CD14-positive monocyte (primary cell): ENCODE measurements at regions not wholly inside any gene's neighbourhood (a gene's known extent, or its start where the extent isn't known, plus 50 kb on each side); places are given as distances from the start of the nearest gene placed in this dataset.

Experiments used
- DNase-seq, 3 donors: peaks; one replicate each; pipeline ENCODE4 v3.0.0-alpha.2; 2011 to 2022
- H2AFZ ChIP-seq: 2 replicates; pipeline ENCODE4 v1.6.0; 2012; ENCODE audit warnings: mild to moderate bottlenecking, low read depth, low read length, inconsistent platforms; ENCODE audit not compliant: insufficient read depth, poor library complexity, severe bottlenecking
- H3K27ac ChIP-seq, 2 donors: 1 replicate in 1 of 2; 2 replicates in 1 of 2; pipeline ENCODE4 v1.5.1; 2012 to 2013; ENCODE audit warnings: low read length in 2 of 2, control low read depth in 1 of 2, inconsistent platforms in 1 of 2, low read depth in 1 of 2, mild to moderate bottlenecking in 1 of 2
- H3K27me3 ChIP-seq, 2 donors: one replicate each; pipeline versions ENCODE4 v1.6.0 to v1.6.1; 2011 to 2013; ENCODE audit warnings: low read length in 2 of 2; ENCODE audit not compliant: control insufficient read depth in 2 of 2, insufficient read depth in 2 of 2
- H3K36me3 ChIP-seq, 2 donors: replicated peaks in 1 of 2; 1 replicate in 1 of 2; 2 replicates in 1 of 2; pipeline versions ENCODE4 v1.5.1 to v1.6.1; 2012 to 2013; ENCODE audit warnings: low read length in 2 of 2, control low read depth in 1 of 2, inconsistent platforms in 1 of 2, mild to moderate bottlenecking in 1 of 2; ENCODE audit not compliant: insufficient read depth in 2 of 2, control insufficient read depth in 1 of 2
- H3K4me1 ChIP-seq, 2 donors: 1 replicate in 1 of 2; 2 replicates in 1 of 2; pipeline versions ENCODE4 v1.5.1 to v1.6.1; 2012 to 2013; ENCODE audit warnings: low read length in 2 of 2, control low read depth in 1 of 2, inconsistent platforms in 1 of 2, mild to moderate bottlenecking in 1 of 2, moderate library complexity in 1 of 2; ENCODE audit not compliant: insufficient read depth in 2 of 2, control insufficient read depth in 1 of 2
- H3K4me2 ChIP-seq: replicated peaks from 2 replicates; pipeline ENCODE3; 2012; ENCODE audit warnings: low read length, moderate library complexity, mild to moderate bottlenecking; ENCODE audit not compliant: poor library complexity, severe bottlenecking; ENCODE audit errors: extremely low read depth
- H3K4me3 ChIP-seq, 3 experiments: fragments of 200-600 bp in 1 of 3; sonication (generic) in 1 of 3; replicated peaks in 1 of 3; 1 replicate in 2 of 3; 2 replicates in 1 of 3; pipeline ENCODE4 v1.5.1; 2011 to 2013; ENCODE audit warnings: low read length in 3 of 3, mild to moderate bottlenecking in 3 of 3, control low read depth in 2 of 3, low read depth in 2 of 3, inconsistent platforms in 1 of 3, moderate library complexity in 1 of 3
- H3K79me2 ChIP-seq: 2 replicates; pipeline ENCODE4 v1.6.0; 2012; ENCODE audit warnings: mild to moderate bottlenecking, control low read depth, inconsistent platforms, low read length, moderate library complexity; ENCODE audit not compliant: insufficient read depth
- H3K9ac ChIP-seq: 2 replicates; pipeline ENCODE4 v1.6.0; 2017; ENCODE audit warnings: low read length, mild to moderate bottlenecking; ENCODE audit not compliant: insufficient read depth, poor library complexity, severe bottlenecking
- H3K9me3 ChIP-seq, 2 donors: replicated peaks in 1 of 2; 1 replicate in 1 of 2; 2 replicates in 1 of 2; pipeline versions ENCODE4 v1.5.1 to v1.6.1; 2012 to 2013; ENCODE audit warnings: low read length in 2 of 2, control low read depth in 1 of 2; ENCODE audit not compliant: control insufficient read depth in 1 of 2, insufficient read depth in 1 of 2
- H4K20me1 ChIP-seq: 2 replicates; pipeline ENCODE4 v1.6.0; 2012; ENCODE audit warnings: mild to moderate bottlenecking, low read length, control low read depth, moderate library complexity; ENCODE audit not compliant: insufficient read depth
- H3K27ac Mint-ChIP-seq, 7 donors: one replicate each; pipeline ENCODE4 v1.8.0; 2020; ENCODE audit warnings: mild to moderate bottlenecking in 7 of 7, mixed read lengths in 7 of 7, moderate library complexity in 6 of 7, inconsistent platforms in 2 of 7
- H3K27me3 Mint-ChIP-seq, 3 donors: one replicate each; pipeline ENCODE4 v1.8.0; 2021 to 2022; ENCODE audit warnings: low read depth in 3 of 3, mild to moderate bottlenecking in 3 of 3, mixed read lengths in 3 of 3, moderate library complexity in 3 of 3, inconsistent platforms in 1 of 3
- H3K36me3 Mint-ChIP-seq, 2 donors: one replicate each; pipeline ENCODE4 v1.8.0; 2020; ENCODE audit warnings: mixed read lengths in 2 of 2, inconsistent platforms in 1 of 2, mild to moderate bottlenecking in 1 of 2
- H3K4me1 Mint-ChIP-seq: one replicate; pipeline ENCODE4 v1.8.0; 2020; ENCODE audit warnings: mild to moderate bottlenecking, mixed read lengths
- H3K4me3 Mint-ChIP-seq, 2 donors: one replicate each; pipeline ENCODE4 v1.8.0; 2020; ENCODE audit warnings: mild to moderate bottlenecking in 2 of 2, mixed read lengths in 2 of 2, moderate library complexity in 1 of 2
- H3K9me3 Mint-ChIP-seq, 7 donors: one replicate each; pipeline ENCODE4 v1.8.0; 2020 to 2022; ENCODE audit warnings: mixed read lengths in 7 of 7, mild to moderate bottlenecking in 6 of 7, moderate library complexity in 6 of 7, inconsistent platforms in 2 of 7
- CTCF ChIP-seq: fragments of 200-600 bp; IDR thresholded peaks from one replicate; pipeline ENCODE4 v1.8.0; 2022; ENCODE audit warnings: antibody characterized with exemption, mild to moderate bottlenecking
- WGBS: methylation state at CpG from one replicate; pipeline ENCODE4 v1.1.5; 2013; ENCODE audit warnings: missing lambda C conversion rate; ENCODE audit not compliant: insufficient coverage; 5-methylcytosine and 5-hydroxymethylcytosine counted together
- intact Hi-C, 2 donors: fragments of 100-400 bp; cut with micrococcal nuclease; formaldehyde crosslinking; loops; one replicate each; pipeline versions ENCODE4 v1.15.0 to v1.15.1; 2023

- no peaks in the 10 kb centered on the region for H3K9me3 Mint-ChIP-seq
- no peaks in the 10 kb centered on the region for H3K36me3 Mint-ChIP-seq
- Histone ChIP-seq H3K4me2 (no peak overlapping the region), H3K27ac (no peak overlapping the region), H3K9ac (no peak overlapping the region), H3K4me3 (no peak overlapping the region), H3K4me1 (no peaks in the 10 kb centered on the region), H2AFZ (no peak overlapping the region), H3K27me3 (no peaks in the 10 kb centered on the region), H4K20me1 (no peaks in the 10 kb centered on the region), H3K9me3 (no peaks in the 10 kb centered on the region), H3K79me2 (no peaks in the 10 kb centered on the region), H3K36me3 (no peaks in the 10 kb centered on the region)
- WGBS, result no CpG with 5 or more reads among the region's 5 CpGs
- H3K4me1 Mint-ChIP-seq, result no peaks in the 10 kb centered on the region
- TF ChIP-seq CTCF, result no peak
- H3K27ac Mint-ChIP-seq, result no peak overlapping the region
- H3K4me3 Mint-ChIP-seq, result no peak overlapping the region
- DNase-seq, result no peak
- intact Hi-C loops, result no loop called here
- peaks cover 0 to 2% (median 0%) of the 10 kb centered on the region in 3 donors for H3K27me3 Mint-ChIP-seq
Measured at GRCh38 chr15:95475067-95475466, 855.4 kb upstream of the NR2F2 start.

- WGBS, result 100% methylated on average over 1 of the region's 3 CpGs
- Histone ChIP-seq H3K27me3 (no peaks in the 10 kb centered on the region), H3K36me3 (no peaks in the 10 kb centered on the region), H3K27ac (no peak overlapping the region), H3K4me2 (no peak overlapping the region), H3K4me3 (no peak overlapping the region), H2AFZ (no peak overlapping the region), H3K9ac (no peak overlapping the region), H3K9me3 (no peaks in the 10 kb centered on the region), H3K4me1 (no peaks in the 10 kb centered on the region), H3K79me2 (no peaks in the 10 kb centered on the region), H4K20me1 (no peaks in the 10 kb centered on the region)
- Mint-ChIP-seq H3K27ac (no peak overlapping the region), H3K9me3 (peaks cover 0 to 5% (median 0%) of the 10 kb centered on the region in 7 donors), H3K36me3 (no peaks in the 10 kb centered on the region), H3K4me3 (no peak overlapping the region), H3K4me1 (no peaks in the 10 kb centered on the region), H3K27me3 (no peaks in the 10 kb centered on the region)
- TF ChIP-seq CTCF, result no peak
- intact Hi-C loops, result no loop called here
- DNase-seq, result no peak
Measured at GRCh38 chr15:95479308-95479707, 851.2 kb upstream of the NR2F2 start.
